Activated CD8-positive, alpha-beta memory T cell treated with anti-CD3 and anti-CD28 coated beads for 1 hour (primary cell): ENCODE measurements at regions not wholly inside any gene's neighbourhood (a gene's known extent, or its start where the extent isn't known, plus 50 kb on each side); places are given as distances from the start of the nearest gene placed in this dataset.

Source experiments
- DNase-seq, 2 donors: peaks; one replicate each; pipeline ENCODE4 v3.0.0-alpha.2; 2020; ENCODE audit warnings: low read depth in 1 of 2; ENCODE audit errors: extremely low read depth in 1 of 2

- no peak for DNase-seq
Observed at GRCh38 chr2:120580709-120581108, 155.0 kb upstream of the GLI2 start.

- DNase-seq, result no peak
Observed at GRCh38 chr2:120583121-120583520, 152.5 kb upstream of the GLI2 start.

- DNase-seq, result no peak
Observed at GRCh38 chr2:120583851-120584570, 151.7 kb upstream of the GLI2 start.

GRCh38 chr2:120586507-120587278 is 149.0 kb upstream of the GLI2 start:
- no peak for DNase-seq

- DNase-seq, result no peak
Observed at GRCh38 chr2:120587279-120587996, 148.2 kb upstream of the GLI2 start.

- DNase-seq, result no peak
Observed at GRCh38 chr2:120587997-120588336, 147.7 kb upstream of the GLI2 start.

- no peak for DNase-seq
Observed at GRCh38 chr2:120589771-120590608, 145.7 kb upstream of the GLI2 start.

GRCh38 chr2:120590841-120591240 is 144.8 kb upstream of the GLI2 start:
- DNase-seq, result no peak

- no peak for DNase-seq
Observed at GRCh38 chr2:120591572-120591971, 144.1 kb upstream of the GLI2 start.

GRCh38 chr2:120592084-120592483 is 143.6 kb upstream of the GLI2 start:
- DNase-seq, result no peak

GRCh38 chr2:120593921-120594686 is 141.6 kb upstream of the GLI2 start:
- DNase-seq, result no peak

- DNase-seq, result no peak
Observed at GRCh38 chr2:120594856-120595685, 140.6 kb upstream of the GLI2 start.

- no peak for DNase-seq
Observed at GRCh38 chr2:120595739-120596138, 139.9 kb upstream of the GLI2 start.

- DNase-seq, result no peak
Observed at GRCh38 chr2:120596191-120596811, 139.4 kb upstream of the GLI2 start.

- DNase-seq, result no peak
Observed at GRCh38 chr2:120596990-120597594, 138.6 kb upstream of the GLI2 start.

- no peak for DNase-seq
Observed at GRCh38 chr2:120597595-120598193, 138.0 kb upstream of the GLI2 start.

- no peak for DNase-seq
Observed at GRCh38 chr2:120598416-120598815, 137.3 kb upstream of the GLI2 start.

GRCh38 chr2:120599072-120599471 is 136.6 kb upstream of the GLI2 start:
- no peak for DNase-seq
